ENCODE measurements at regions not wholly inside any gene's neighbourhood (a gene's known extent, or its start where the extent isn't known, plus 50 kb on each side); places are given as distances from the start of the nearest gene placed in this dataset.

GRCh38 chr1:218571491-218571890 lies 226.4 kb downstream of the TGFB2 start:
- Histone ChIP-seq H3K27me3 (no peaks in the 10 kb centered on the region), H3K27ac (no peak overlapping the region), H3K4me3 (no peak overlapping the region), H3K9me3 (no peaks in the 10 kb centered on the region), H3K36me3 (no peaks in the 10 kb centered on the region), H3K4me1 (no peaks in the 10 kb centered on the region)
- intact Hi-C loops (cut with DNase I), result no loop called here
- ATAC-seq (no peak), DNase-seq (no peak)
- TF ChIP-seq CTCF (IDR thresholded peaks at IDR 0.05), result no peak

- H3K4me3 ChIP-seq, result no peak overlapping the region
- no peaks in the 10 kb centered on the region for H3K36me3 ChIP-seq
- H3K4me1 ChIP-seq, result no peaks in the 10 kb centered on the region
- no peak for TF ChIP-seq CTCF (IDR thresholded peaks at IDR 0.05)
- ATAC-seq, result no peak
- no peak overlapping the region for H3K27ac ChIP-seq
- H3K27me3 ChIP-seq, result no peaks in the 10 kb centered on the region
- H3K9me3 ChIP-seq, result no peaks in the 10 kb centered on the region
- intact Hi-C loops (cut with DNase I), result no loop called here
- DNase-seq, result no peak
Measured at GRCh38 chr1:218572050-218572449, 226.9 kb downstream of the TGFB2 start.

GRCh38 chr1:218573925-218574324 lies 228.8 kb downstream of the TGFB2 start:
- Histone ChIP-seq H3K27me3 (no peaks in the 10 kb centered on the region), H3K9me3 (no peaks in the 10 kb centered on the region), H3K4me1 (no peaks in the 10 kb centered on the region), H3K27ac (no peak overlapping the region), H3K4me3 (no peak overlapping the region), H3K36me3 (no peaks in the 10 kb centered on the region)
- intact Hi-C loops (cut with DNase I), result no loop called here
- no peak for TF ChIP-seq CTCF (IDR thresholded peaks at IDR 0.05)
- DNase-seq (no peak), ATAC-seq (no peak)

- intact Hi-C loops (cut with DNase I), result no loop called here
- TF ChIP-seq CTCF (IDR thresholded peaks at IDR 0.05), result no peak
- H3K36me3 ChIP-seq, result no peaks in the 10 kb centered on the region
Measured at GRCh38 chr1:218575079-218575478, 229.9 kb downstream of the TGFB2 start.

GRCh38 chr1:218575856-218576255 lies 230.7 kb downstream of the TGFB2 start:
- DNase-seq, result no peak
- H3K27ac ChIP-seq, result no peak overlapping the region
- intact Hi-C loops (cut with DNase I), result no loop called here

More at GRCh38 chr1:218575079-218575478, 229.9 kb downstream of the TGFB2 start:
- Histone ChIP-seq H3K9me3 (no peaks in the 10 kb centered on the region), H3K4me1 (no peaks in the 10 kb centered on the region), H3K27me3 (no peaks in the 10 kb centered on the region), H3K4me3 (no peak overlapping the region), H3K27ac (no peak overlapping the region)
- ATAC-seq (no peak), DNase-seq (no peak)

More at GRCh38 chr1:218575856-218576255, 230.7 kb downstream of the TGFB2 start:
- Histone ChIP-seq H3K4me1 (no peaks in the 10 kb centered on the region), H3K36me3 (no peaks in the 10 kb centered on the region), H3K9me3 (no peaks in the 10 kb centered on the region), H3K4me3 (no peak overlapping the region), H3K27me3 (no peaks in the 10 kb centered on the region)
- no peak for TF ChIP-seq CTCF (IDR thresholded peaks at IDR 0.05)
- ATAC-seq, result no peak
